22Rv1 (cell line): ENCODE measurements at regions not wholly inside any gene's neighbourhood (a gene's known extent, or its start where the extent isn't known, plus 50 kb on each side); places are given as distances from the start of the nearest gene placed in this dataset.

Experiments
- CTCF ChIP-seq: fragments of 450-650 bp; IDR thresholded peaks from 2 replicates; pipeline ENCODE4 v1.5.1; 2017; ENCODE audit warnings: mild to moderate bottlenecking
- ZFX ChIP-seq: fragments of 450-650 bp; IDR thresholded peaks from 2 replicates; pipeline ENCODE4 v1.6.1; 2017; ENCODE audit warnings: antibody characterized with exemption, borderline replicate concordance

- TF ChIP-seq CTCF (no peak), ZFX (no peak)
Observed at GRCh38 chr2:23250371-23250770, 134.6 kb upstream of the KLHL29 start.
